ENCODE measurements at regions not wholly inside any gene's neighbourhood (a gene's known extent, or its start where the extent isn't known, plus 50 kb on each side); places are given as distances from the start of the nearest gene placed in this dataset.
"Not testable (repeated sequence)": the region's sequence is repeated elsewhere in the genome, so short reads cannot be mapped to it uniquely, and the experiment has no call there.

DNA sequence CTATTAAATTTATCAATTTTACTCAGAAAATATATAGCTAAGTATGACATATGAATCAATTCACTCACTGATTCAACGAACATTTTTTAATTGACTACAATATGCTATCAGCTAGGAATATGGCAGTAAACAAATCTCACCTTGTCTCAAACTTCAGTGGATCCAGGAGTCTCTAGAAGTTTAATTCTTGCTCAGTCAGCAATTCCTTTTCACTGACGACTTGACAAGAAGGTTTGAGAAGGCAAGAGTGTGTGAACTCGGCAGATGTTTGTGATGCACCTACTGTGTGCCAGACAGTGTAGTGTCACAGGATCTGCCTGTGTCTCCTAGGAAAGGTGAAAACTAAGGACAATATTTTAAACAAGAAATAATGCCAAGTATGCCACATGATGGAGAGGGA is 4175.7 kb upstream of the OR11H1 start:
- DNase-seq (ENCODE audit: low spot score), result not testable (repeated sequence)

GRCh38 chr22:11360632-11361031 is 4167.4 kb upstream of the OR11H1 start:
- no peak for DNase-seq (ENCODE audit: low spot score)

DNA sequence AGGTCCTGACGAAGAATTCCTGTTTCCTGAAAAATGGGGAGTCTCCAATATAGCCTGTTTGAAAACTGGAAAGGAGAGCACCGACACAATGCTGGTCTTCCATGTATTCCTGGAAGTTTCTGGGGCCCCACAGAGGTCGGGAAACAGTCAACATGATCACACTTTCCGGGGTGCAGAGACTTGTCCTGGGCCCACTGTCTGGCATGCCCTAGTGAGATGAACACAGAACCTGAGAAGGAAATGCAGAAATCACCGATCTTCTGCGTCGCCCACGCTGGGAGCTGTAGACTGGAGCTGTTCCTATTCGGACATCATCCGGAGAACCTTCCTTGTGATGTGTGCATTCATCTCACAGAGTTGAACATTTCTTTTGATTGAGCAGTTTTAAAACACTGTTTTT is 4166.5 kb upstream of the OR11H1 start:
- not testable (repeated sequence) for DNase-seq (ENCODE audit: low spot score)

- DNase-seq (ENCODE audit: low spot score), result not testable (repeated sequence)
Observed at GRCh38 chr22:11369612-11370307, 4158.2 kb upstream of the OR11H1 start.

DNA sequence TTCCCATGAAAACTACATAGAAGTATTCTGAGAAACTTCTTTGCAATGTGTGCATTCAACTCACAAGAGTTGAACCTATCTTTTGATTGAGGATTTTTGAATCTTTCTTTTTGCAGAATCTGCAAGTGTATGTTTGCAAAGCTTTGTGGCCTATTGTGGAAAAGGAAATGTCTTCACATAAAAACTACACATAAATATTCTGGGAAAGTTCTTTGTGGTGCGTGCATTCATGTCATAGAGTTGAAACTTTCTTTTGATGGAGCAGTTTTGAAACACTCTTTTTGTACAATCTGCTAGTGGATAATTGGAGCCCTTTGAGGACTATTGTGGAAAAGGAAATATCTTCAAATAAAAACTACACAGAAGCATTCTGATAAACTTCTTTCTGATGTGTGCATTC is 4157.7 kb upstream of the OR11H1 start:
- not testable (repeated sequence) for DNase-seq (ENCODE audit: low spot score)
